ENCODE measurements at regions not wholly inside any gene's neighbourhood (a gene's known extent, or its start where the extent isn't known, plus 50 kb on each side); places are given as distances from the start of the nearest gene placed in this dataset.

DNA sequence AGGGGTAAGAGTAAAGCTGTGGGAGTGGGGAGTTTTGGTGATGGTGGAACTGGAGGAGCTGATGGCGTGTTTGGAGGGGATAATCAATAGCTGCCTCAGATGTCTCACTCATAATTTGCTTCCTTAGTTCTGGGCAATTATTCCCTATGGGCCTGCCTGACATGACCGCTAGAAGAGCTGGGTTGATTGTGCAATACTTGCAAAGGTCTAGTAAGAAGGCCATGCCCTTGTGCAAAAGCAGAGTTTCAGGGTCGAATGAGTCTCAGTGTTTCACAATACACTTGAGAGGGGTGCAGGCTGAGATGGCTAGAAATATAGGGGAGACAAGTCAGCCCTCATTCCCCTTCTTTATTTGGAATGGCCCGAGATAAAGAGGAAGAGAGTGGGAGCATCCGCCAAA is 858.4 kb upstream of the POU3F4 start:
- Histone ChIP-seq H3K4me1 (no peaks in the 10 kb centered on the region), H3K27me3 (ENCODE audit: low read depth) (no peaks in the 10 kb centered on the region), H3K4me3 (no peak overlapping the region), H3K27ac (replicated peaks) (no peak overlapping the region), H3K9me3 (replicated peaks) (no peaks in the 10 kb centered on the region), H3K36me3 (no peaks in the 10 kb centered on the region)
- no peak for DNase-seq
- intact Hi-C loops (cut with micrococcal nuclease) = no loop called here
- TF ChIP-seq, protein P1, sequence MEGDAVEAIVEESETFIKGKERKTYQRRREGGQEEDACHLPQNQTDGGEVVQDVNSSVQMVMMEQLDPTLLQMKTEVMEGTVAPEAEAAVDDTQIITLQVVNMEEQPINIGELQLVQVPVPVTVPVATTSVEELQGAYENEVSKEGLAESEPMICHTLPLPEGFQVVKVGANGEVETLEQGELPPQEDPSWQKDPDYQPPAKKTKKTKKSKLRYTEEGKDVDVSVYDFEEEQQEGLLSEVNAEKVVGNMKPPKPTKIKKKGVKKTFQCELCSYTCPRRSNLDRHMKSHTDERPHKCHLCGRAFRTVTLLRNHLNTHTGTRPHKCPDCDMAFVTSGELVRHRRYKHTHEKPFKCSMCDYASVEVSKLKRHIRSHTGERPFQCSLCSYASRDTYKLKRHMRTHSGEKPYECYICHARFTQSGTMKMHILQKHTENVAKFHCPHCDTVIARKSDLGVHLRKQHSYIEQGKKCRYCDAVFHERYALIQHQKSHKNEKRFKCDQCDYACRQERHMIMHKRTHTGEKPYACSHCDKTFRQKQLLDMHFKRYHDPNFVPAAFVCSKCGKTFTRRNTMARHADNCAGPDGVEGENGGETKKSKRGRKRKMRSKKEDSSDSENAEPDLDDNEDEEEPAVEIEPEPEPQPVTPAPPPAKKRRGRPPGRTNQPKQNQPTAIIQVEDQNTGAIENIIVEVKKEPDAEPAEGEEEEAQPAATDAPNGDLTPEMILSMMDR (IDR thresholded peaks at IDR 0.05; ENCODE audit: borderline replicate concordance) = no peak

DNA sequence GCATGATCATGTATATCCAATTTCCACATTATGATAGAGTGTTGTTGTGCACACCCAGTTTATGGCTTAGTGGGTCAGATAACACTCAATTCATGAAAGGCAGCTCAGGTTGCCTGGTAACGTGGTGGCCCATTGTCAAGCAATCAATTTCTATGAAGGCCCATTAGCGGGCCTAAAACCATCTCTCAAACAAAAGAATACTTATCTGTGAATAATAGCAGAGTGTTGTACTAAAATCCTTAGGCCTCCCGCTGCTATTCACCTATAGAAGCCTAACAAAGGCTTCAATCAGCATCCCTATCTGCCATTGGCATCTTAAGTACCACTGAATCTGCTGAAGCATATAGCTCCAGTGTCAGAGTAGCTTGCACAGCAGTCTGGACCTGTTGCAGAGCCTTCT is 849.6 kb upstream of the POU3F4 start:
- no peak for DNase-seq
- intact Hi-C loops (cut with micrococcal nuclease) = no loop called here
- Histone ChIP-seq H3K9me3 (replicated peaks) (no peaks in the 10 kb centered on the region), H3K36me3 (no peaks in the 10 kb centered on the region), H3K4me1 (no peaks in the 10 kb centered on the region), H3K4me3 (no peak overlapping the region), H3K27ac (replicated peaks) (no peak overlapping the region), H3K27me3 (ENCODE audit: low read depth) (no peaks in the 10 kb centered on the region)
- TF ChIP-seq, protein P1 (IDR thresholded peaks at IDR 0.05; ENCODE audit: borderline replicate concordance) = no peak

DNA sequence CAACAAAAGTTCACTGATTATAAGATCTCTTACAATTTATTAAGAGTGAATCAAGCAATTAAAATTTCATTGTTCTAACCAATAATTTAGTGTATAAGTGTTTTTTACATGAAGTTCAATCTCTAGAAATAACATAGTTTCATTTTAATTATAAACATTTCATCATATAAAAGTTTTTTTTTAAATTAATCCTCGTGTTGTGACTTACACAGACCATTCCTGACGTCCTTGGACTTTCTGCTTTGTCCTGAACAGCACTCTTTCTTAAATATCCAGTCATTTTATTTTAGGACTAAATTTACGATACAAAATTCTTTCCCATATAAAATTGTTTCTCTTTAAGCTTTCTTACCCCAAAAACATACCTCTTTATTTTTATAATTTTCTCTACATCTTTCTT is 841.7 kb upstream of the POU3F4 start:
- no peak overlapping the region for H3K4me3 ChIP-seq
- no peaks in the 10 kb centered on the region for H3K4me1 ChIP-seq
- peaks cover 10% of the 10 kb centered on the region for H3K9me3 ChIP-seq (replicated peaks)
- DNase-seq = no peak
- intact Hi-C loops (cut with micrococcal nuclease) = no loop called here
- H3K36me3 ChIP-seq = no peaks in the 10 kb centered on the region
- H3K27me3 ChIP-seq (ENCODE audit: low read depth) = no peaks in the 10 kb centered on the region
- H3K27ac ChIP-seq (replicated peaks) = no peak overlapping the region
- TF ChIP-seq, protein P1 (IDR thresholded peaks at IDR 0.05; ENCODE audit: borderline replicate concordance) = no peak

DNA sequence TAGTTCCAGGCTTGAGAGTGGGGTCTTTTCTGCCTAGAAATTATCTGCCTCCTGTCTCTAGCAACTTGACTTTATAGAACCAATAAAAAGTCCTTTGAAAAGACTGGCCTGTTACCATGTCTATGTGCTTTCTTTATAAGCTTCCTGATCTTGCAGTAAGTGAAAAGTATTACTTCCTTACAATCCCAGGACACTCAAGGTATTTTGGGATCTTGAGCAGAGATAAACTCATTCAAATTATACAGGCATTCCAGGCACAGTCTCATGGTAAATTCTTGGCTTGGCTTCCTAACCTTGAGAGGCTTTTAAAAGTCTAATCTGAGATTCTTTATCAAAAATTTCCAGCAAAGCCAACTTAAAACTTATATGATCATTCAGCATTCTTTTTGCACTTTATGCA is 833.0 kb upstream of the POU3F4 start:
- DNase-seq = no peak
- Histone ChIP-seq H3K36me3 (no peaks in the 10 kb centered on the region), H3K27ac (replicated peaks) (no peak overlapping the region), H3K9me3 (replicated peaks) (no peaks in the 10 kb centered on the region), H3K4me3 (no peak overlapping the region), H3K4me1 (no peaks in the 10 kb centered on the region), H3K27me3 (ENCODE audit: low read depth) (no peaks in the 10 kb centered on the region)
- intact Hi-C loops (cut with micrococcal nuclease) = no loop called here
- TF ChIP-seq, protein P1 (IDR thresholded peaks at IDR 0.05; ENCODE audit: borderline replicate concordance) = no peak

DNA sequence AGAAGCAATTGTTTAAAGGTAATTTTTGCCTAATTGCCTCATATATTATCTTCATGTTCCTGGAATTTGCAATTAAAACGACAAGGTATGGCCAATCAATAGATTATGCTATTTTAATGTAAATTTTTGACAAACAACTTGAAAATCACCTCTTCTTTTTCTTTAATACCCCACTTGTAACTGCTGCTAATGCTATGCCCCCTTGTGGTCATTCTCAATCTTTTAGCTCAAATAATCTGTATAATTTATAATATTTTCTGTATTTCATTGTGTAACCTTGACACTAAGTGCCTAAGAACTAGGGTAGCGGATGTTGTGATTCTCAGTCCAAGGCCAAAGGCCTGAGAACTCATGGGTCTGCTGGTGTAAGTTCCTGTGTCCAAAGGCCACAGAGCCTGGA is 831.7 kb upstream of the POU3F4 start:
- DNase-seq = no peak

More for the DNA sequence above, 831.7 kb upstream of the POU3F4 start:
- TF ChIP-seq, protein P1 (IDR thresholded peaks at IDR 0.05; ENCODE audit: borderline replicate concordance) = peak; percentile 13
- Histone ChIP-seq H3K27ac (replicated peaks) (no peak overlapping the region), H3K4me1 (no peaks in the 10 kb centered on the region), H3K4me3 (no peak overlapping the region), H3K27me3 (ENCODE audit: low read depth) (no peaks in the 10 kb centered on the region), H3K36me3 (no peaks in the 10 kb centered on the region), H3K9me3 (replicated peaks) (no peaks in the 10 kb centered on the region)
- intact Hi-C loops (cut with micrococcal nuclease) = no loop called here
